NT2/D1 (cell line): ENCODE measurements at regions not wholly inside any gene's neighbourhood (a gene's known extent, or its start where the extent isn't known, plus 50 kb on each side); places are given as distances from the start of the nearest gene placed in this dataset.

Source experiments
- SUZ12 ChIP-seq: IDR thresholded peaks from 2 replicates; pipeline ENCODE4 v1.6.1; 2011; ENCODE audit not compliant: insufficient read length, insufficient read depth; ENCODE audit errors: extremely low read depth
- YY1 ChIP-seq: IDR thresholded peaks from 2 replicates; pipeline ENCODE4 v1.6.1; 2011; ENCODE audit not compliant: insufficient read length, insufficient read depth
- ZNF274 ChIP-seq: IDR thresholded peaks from 2 replicates; pipeline ENCODE4 v1.6.1; 2011; ENCODE audit warnings: mild to moderate bottlenecking, low read depth, low read length

DNA sequence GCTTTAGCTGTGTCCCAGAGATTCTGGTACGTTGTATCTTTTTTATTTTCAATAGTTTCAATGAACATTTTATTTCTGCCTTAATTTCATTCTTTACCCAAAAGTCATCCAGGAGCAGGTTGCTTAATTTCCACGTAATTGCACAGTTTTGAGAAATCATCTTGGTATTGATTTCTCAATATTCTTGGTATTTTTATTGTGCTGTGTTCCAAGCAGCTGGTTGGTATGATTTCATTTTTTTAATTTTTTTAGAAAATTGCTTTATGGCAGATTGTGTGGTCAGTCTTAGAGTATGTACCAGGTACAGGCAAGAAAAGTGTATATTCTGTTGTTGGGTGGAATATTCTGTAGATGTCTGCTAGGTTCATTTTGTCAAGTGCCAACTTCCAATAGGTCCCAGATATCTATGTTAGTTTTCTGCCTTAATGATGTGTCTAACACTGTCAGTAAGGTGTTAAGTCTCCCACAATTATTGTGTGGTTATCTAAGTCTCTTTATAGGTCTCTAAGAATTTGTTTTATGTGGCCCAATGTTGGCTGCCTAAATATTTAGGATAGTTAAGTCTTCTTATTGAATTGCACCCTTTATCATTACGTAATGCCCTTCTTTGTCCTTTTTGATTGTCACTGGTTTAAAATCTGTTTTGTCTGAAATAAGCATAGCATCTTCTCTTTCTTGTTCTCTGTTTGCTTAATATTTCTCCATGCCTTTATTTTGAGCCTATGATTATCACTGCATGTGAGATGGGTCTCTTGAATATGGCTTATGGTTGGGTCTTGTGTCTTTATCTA lies 366.9 kb upstream of the IRAK1BP1 start:
- TF ChIP-seq SUZ12: no peak
- no peak for TF ChIP-seq YY1
- TF ChIP-seq ZNF274: no peak
